ENCODE measurements at regions not wholly inside any gene's neighbourhood (a gene's known extent, or its start where the extent isn't known, plus 50 kb on each side); places are given as distances from the start of the nearest gene placed in this dataset.

GRCh38 chr3:40873934-40874699 is 325.2 kb upstream of the CTNNB1 start:
- TF ChIP-seq CTCF (IDR thresholded peaks at IDR 0.05) = no peak
- TF ChIP-seq ZFX (IDR thresholded peaks at IDR 0.05; ENCODE audit: borderline replicate concordance) = no peak
